GM21390 (cell line): ENCODE measurements at regions not wholly inside any gene's neighbourhood (a gene's known extent, or its start where the extent isn't known, plus 50 kb on each side); places are given as distances from the start of the nearest gene placed in this dataset.

ENCODE experiments used
- ATAC-seq: cut with Tn5 transposase; IDR thresholded peaks from one replicate; pipeline ENCODE4 v1.9.1; 2021; ENCODE audit not compliant: unreplicated experiment

- ATAC-seq = peak; percentile 89
Observed at GRCh38 chr6:113642714-113643406, 214.3 kb upstream of the MARCKS start.

- no peak for ATAC-seq
Observed at GRCh38 chr6:113643407-113643770, 213.8 kb upstream of the MARCKS start.

- ATAC-seq = no peak
Observed at GRCh38 chr6:113644861-113645575, 212.1 kb upstream of the MARCKS start.

GRCh38 chr6:113645576-113645970 is 211.6 kb upstream of the MARCKS start:
- no peak for ATAC-seq

- ATAC-seq = no peak
Observed at GRCh38 chr6:113645986-113646385, 211.2 kb upstream of the MARCKS start.

GRCh38 chr6:113646701-113647100 is 210.4 kb upstream of the MARCKS start:
- no peak for ATAC-seq

- peak; percentile 29 for ATAC-seq
Observed at GRCh38 chr6:113647143-113647889, 209.8 kb upstream of the MARCKS start.

- ATAC-seq = no peak
Observed at GRCh38 chr6:113648698-113649097, 208.4 kb upstream of the MARCKS start.

- no peak for ATAC-seq
Observed at GRCh38 chr6:113649276-113649675, 207.9 kb upstream of the MARCKS start.

- no peak for ATAC-seq
Observed at GRCh38 chr6:113649880-113650609, 207.1 kb upstream of the MARCKS start.

GRCh38 chr6:113650610-113650979 is 206.6 kb upstream of the MARCKS start:
- no peak for ATAC-seq

- ATAC-seq = no peak
Observed at GRCh38 chr6:113651120-113651519, 206.0 kb upstream of the MARCKS start.

- no peak for ATAC-seq
Observed at GRCh38 chr6:113651920-113652319, 205.2 kb upstream of the MARCKS start.

GRCh38 chr6:113653275-113653674 is 203.9 kb upstream of the MARCKS start:
- ATAC-seq = no peak

GRCh38 chr6:113654396-113654795 is 202.7 kb upstream of the MARCKS start:
- no peak for ATAC-seq

GRCh38 chr6:113655761-113656160 is 201.4 kb upstream of the MARCKS start:
- no peak for ATAC-seq

GRCh38 chr6:113659762-113660404 is 197.3 kb upstream of the MARCKS start:
- ATAC-seq = no peak

- no peak for ATAC-seq
Observed at GRCh38 chr6:113660819-113661218, 196.3 kb upstream of the MARCKS start.

- ATAC-seq = no peak
Observed at GRCh38 chr6:113662093-113662665, 195.0 kb upstream of the MARCKS start.

- peak; percentile 84 for ATAC-seq
Observed at GRCh38 chr6:113662688-113663333, 194.3 kb upstream of the MARCKS start.
